ENCODE measurements at regions not wholly inside any gene's neighbourhood (a gene's known extent, or its start where the extent isn't known, plus 50 kb on each side); places are given as distances from the start of the nearest gene placed in this dataset.
A peak's percentile ranks its signal among the peaks of the same experiment; 100 is the strongest.
"Not testable (repeated sequence)": the region's sequence is repeated elsewhere in the genome, so short reads cannot be mapped to it uniquely, and the experiment has no call there.

DNA sequence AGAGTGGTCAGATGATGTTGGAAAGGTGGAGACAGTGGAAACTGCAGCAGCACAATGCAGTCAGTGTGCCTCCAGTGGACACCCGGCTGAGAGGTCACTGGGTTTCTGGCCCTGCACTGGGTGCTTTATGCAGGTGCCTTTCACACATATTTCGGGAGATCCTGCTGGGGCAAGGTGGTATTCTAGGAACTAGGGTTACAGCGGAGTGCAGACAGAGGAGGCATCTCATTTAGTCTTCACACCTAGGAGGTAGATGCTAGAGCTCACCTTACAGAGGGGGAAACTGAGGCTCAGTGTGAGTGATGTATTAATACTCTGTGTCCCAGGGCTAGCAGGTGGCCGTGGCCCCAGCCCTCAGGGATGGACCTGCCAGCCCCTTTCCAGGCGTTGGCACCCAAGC lies 103.9 kb upstream of the KCTD7 start:
- DNase-seq (ENCODE audit: low read depth in 2 of 2): no peak
- no peak overlapping the region for H3K4me3 ChIP-seq (replicated peaks in 1 of 2; ENCODE audit: low read depth in 2 of 2, low read length in 2 of 2)
- TF ChIP-seq, protein P1, sequence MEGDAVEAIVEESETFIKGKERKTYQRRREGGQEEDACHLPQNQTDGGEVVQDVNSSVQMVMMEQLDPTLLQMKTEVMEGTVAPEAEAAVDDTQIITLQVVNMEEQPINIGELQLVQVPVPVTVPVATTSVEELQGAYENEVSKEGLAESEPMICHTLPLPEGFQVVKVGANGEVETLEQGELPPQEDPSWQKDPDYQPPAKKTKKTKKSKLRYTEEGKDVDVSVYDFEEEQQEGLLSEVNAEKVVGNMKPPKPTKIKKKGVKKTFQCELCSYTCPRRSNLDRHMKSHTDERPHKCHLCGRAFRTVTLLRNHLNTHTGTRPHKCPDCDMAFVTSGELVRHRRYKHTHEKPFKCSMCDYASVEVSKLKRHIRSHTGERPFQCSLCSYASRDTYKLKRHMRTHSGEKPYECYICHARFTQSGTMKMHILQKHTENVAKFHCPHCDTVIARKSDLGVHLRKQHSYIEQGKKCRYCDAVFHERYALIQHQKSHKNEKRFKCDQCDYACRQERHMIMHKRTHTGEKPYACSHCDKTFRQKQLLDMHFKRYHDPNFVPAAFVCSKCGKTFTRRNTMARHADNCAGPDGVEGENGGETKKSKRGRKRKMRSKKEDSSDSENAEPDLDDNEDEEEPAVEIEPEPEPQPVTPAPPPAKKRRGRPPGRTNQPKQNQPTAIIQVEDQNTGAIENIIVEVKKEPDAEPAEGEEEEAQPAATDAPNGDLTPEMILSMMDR (IDR thresholded peaks at IDR 0.05; ENCODE audit: low read depth, low read length): no peak

DNA sequence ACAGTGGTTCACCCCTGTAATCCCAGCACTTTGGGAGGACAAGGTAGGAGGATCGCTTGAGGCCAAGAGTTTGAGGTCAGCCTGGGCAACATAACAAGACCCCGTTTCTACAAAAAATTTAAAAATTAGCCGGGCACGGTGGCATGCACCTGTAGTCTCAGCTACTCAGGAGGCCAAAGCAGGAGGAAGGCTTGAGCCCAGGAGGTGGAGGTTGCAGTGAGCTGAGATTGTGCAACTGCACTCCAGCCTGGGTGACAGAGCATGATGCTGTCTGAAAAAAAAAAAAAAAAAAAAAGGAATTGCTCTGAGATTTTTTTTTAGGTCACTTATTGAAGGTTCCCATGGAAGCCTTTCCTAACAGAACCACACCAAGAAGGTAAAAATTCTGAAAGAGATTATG lies 101.9 kb upstream of the KCTD7 start:
- not testable (repeated sequence) for DNase-seq (ENCODE audit: low read depth in 2 of 2); H3K4me3 ChIP-seq (replicated peaks in 1 of 2; ENCODE audit: low read depth in 2 of 2, low read length in 2 of 2)

DNA sequence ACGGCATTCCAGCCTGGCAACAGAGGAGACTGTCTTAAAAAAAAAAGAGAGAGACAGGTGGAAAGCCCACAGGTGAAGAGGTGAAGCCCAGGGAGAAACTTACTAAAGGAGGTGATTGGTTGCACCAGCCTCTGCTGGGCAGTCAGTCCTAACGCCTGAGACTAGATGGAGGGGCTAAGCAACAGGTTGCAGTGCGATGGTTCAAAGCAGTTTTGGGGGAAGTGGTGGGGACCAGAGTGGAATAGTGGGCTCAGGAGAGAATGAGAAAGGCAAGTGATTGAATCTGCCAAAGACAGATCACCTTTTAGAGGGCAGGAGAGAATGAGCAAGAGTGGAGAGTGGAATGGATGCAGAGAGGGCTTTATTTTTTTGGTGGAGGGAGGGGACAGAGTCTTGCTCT lies 100.0 kb upstream of the KCTD7 start:
- TF ChIP-seq, protein P1 (IDR thresholded peaks at IDR 0.05; ENCODE audit: low read depth, low read length): no peak
- H3K4me3 ChIP-seq (replicated peaks in 1 of 2; ENCODE audit: low read depth in 2 of 2, low read length in 2 of 2): no peak overlapping the region
- no peak for DNase-seq (ENCODE audit: low read depth in 2 of 2)

DNA sequence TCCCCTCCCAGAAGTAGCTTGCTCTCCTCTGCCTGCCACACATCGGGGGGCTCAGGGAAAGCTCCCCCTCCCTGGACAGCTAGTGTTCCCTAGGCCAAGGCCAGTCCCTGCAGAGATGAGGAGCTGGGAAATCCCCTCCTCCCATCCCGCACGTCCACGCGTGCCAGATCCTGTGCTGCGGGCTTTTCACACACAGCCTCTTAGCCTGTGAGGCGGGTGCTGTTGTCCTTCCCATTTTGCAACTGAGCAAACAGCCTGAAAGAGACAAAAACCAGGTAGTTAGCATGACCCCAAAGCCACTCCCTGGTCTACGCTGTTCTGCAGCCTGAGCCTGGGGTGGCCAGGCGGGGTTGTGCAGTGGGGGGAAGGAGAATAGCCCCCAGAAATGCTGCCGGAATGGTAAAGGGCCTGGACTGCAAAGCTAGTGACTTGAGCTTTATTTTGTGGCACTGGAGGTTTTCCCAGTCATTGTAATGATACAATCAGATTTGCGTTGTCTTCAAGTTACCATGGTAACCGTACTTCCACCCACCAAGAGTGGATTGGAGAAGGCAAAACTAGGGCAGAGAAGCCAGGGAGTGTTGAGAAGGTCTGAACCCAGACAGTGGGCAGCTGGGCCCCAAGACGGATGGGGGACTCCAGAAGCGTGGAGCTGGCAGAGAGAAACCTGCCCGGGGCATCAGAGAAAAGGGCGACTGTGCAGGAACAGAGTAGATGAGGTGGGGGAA lies 98.6 kb upstream of the KCTD7 start:
- peak in 1 of 2 donors; percentile 13 for DNase-seq (ENCODE audit: low read depth in 2 of 2)
- no peak overlapping the region for H3K4me3 ChIP-seq (replicated peaks in 1 of 2; ENCODE audit: low read depth in 2 of 2, low read length in 2 of 2)
- TF ChIP-seq, protein P1 (IDR thresholded peaks at IDR 0.05; ENCODE audit: low read depth, low read length): no peak

DNA sequence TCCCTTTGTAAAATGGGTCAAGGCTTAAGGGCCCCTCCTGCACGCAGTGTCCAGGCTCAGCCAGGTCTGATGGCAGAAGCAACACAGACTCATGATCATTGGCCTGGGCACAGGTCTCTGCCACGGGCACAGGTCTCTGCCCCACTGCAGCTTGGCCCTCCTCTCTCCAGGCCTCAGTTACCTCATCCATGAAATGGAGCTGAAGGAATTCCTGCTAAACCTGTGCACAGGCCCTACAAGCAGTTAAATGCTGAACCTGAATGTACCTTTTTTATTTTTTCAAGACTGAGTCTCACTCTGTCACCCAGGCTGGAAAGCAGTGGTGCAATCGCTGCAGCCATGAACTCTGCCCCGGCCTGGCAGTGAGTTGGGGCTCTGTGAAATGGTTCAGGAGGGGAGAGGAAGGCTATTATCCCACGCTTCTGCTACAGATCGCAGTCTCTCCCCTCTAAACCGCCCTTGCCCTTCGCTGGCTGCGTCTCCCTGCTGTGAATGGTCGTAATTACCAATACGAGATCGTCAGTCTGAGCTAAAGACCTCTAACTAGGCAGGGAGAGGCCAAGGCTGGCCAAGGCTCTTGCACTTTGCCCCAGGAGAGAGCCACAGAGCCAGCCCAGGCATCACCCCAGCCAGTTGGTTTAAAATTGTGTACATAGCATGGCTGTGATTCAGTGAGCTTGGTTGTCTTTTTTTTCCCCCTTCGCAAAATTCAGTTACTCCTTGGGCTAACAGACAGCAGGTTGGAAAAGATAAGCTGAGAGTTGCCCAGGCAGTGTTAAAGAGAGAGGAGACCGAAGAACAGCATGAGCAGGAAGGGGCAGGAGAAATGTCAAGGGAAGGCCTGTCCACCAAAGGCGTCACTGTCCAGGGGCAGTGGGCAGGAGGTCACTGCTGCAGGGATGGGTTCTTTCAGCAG lies 93.0 kb upstream of the KCTD7 start:
- H3K4me3 ChIP-seq (replicated peaks in 1 of 2; ENCODE audit: low read depth in 2 of 2, low read length in 2 of 2): no peak overlapping the region
- TF ChIP-seq, protein P1 (IDR thresholded peaks at IDR 0.05; ENCODE audit: low read depth, low read length): no peak
- no peak for DNase-seq (ENCODE audit: low read depth in 2 of 2)

DNA sequence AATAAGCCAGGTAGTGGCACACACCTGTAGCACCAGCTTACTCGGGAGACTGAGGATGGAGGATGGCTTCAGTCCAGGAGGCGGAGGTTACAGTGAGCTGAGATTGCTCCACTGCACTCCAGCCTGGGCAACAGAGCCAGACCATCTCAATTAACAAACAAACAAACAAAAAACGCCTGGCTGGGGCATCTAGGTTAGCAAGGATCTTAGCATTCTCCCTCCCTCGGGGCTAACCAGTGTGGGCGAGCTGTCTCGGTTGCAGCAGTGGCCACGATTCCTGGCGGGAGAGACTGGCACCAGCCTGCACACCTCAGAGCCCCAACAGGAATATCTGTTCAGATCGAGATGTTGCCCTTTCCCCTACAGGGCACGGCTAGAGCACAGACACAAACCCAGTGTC lies 91.3 kb upstream of the KCTD7 start:
- no peak for DNase-seq (ENCODE audit: low read depth in 2 of 2)
- no peak overlapping the region for H3K4me3 ChIP-seq (replicated peaks in 1 of 2; ENCODE audit: low read depth in 2 of 2, low read length in 2 of 2)
- TF ChIP-seq, protein P1 (IDR thresholded peaks at IDR 0.05; ENCODE audit: low read depth, low read length): no peak

DNA sequence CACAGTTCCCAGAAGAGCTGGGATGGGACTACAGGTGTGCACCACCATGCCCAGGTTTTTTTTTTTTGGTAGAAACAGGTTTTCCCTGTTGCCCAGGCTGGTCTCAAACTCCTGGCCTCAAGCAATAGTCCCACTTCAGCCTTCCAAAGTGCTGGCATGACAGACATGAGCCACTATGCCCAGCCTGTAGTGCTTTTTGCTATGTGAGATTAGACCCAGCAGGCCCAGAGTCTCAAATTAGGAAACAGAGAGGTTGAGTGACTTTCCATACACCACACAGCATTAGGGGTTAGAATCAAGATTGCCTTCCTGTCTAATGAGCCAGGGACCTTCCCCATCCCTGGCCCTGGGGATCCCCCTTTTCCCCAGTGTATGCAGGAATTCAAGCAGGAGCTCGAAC lies 90.8 kb upstream of the KCTD7 start:
- TF ChIP-seq, protein P1 (IDR thresholded peaks at IDR 0.05; ENCODE audit: low read depth, low read length): no peak
- H3K4me3 ChIP-seq (replicated peaks in 1 of 2; ENCODE audit: low read depth in 2 of 2, low read length in 2 of 2): no peak overlapping the region
- no peak for DNase-seq (ENCODE audit: low read depth in 2 of 2)
